ENCODE measurements at regions not wholly inside any gene's neighbourhood (a gene's known extent, or its start where the extent isn't known, plus 50 kb on each side); places are given as distances from the start of the nearest gene placed in this dataset.

- TF ChIP-seq POLR2A (IDR thresholded peaks at IDR 0.05): no peak
- TF ChIP-seq CTCF (IDR thresholded peaks at IDR 0.05): no peak
Observed at GRCh38 chr13:54591540-54591939, 1562.9 kb downstream of the OLFM4 start.

Measured in thyroid gland (tissue), 4 donors.